ENCODE measurements at regions not wholly inside any gene's neighbourhood (a gene's known extent, or its start where the extent isn't known, plus 50 kb on each side); places are given as distances from the start of the nearest gene placed in this dataset.

DNA sequence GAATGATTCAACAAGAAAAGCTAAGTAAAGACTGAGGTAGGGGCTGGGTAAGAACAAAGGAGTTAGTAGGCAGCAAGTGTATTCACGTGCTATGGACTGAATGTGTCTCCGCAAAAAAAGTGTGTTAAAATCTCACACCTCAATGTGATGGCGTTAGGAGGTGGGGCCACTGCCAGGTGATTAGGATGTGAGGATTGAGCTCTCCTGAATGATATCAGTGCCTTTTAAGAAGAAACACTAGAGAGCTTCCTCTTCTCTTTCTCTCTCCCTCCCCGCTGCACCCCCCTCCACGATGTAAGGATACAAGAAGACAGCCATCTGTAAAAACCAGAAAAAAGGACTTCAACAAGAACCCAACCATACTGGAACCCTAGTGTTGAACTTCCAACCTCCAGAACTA, 396.1 kb upstream of the PLXNA2 start:
- DNase-seq (ENCODE audit: low read depth): no peak

DNA sequence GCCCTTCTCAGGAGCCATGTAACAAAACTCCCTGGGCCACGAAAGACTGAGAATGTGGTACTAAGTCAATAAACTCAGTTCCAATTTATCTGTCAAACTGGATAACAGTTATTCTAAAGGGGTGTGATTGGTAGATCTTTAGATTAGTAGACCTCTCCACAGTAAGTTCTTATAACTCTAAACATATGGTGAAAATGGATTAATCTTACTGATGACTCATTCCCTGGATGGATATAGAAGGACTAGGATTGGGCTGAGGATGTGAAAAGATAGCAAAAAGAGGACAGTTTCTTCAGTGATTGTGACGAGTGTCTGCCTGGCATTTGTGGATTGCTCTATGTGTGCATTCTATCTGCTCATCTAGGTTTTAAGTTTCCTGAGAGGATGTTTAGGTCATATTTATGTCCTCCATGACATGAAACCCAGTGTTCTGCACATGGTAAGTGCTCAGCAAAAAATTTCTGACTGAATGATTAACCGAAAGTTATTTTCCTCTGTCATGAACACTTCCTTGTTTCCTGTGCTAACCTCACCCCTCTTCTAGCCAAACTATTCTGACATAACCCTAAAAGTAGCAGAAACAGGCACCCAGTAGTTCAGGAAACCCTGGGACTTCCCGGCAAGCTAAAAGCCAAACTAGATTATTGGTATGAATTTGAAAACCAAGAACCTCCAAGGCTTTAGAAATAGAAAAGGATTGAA, 397.5 kb upstream of the PLXNA2 start:
- no peak for DNase-seq (ENCODE audit: low read depth)

DNA sequence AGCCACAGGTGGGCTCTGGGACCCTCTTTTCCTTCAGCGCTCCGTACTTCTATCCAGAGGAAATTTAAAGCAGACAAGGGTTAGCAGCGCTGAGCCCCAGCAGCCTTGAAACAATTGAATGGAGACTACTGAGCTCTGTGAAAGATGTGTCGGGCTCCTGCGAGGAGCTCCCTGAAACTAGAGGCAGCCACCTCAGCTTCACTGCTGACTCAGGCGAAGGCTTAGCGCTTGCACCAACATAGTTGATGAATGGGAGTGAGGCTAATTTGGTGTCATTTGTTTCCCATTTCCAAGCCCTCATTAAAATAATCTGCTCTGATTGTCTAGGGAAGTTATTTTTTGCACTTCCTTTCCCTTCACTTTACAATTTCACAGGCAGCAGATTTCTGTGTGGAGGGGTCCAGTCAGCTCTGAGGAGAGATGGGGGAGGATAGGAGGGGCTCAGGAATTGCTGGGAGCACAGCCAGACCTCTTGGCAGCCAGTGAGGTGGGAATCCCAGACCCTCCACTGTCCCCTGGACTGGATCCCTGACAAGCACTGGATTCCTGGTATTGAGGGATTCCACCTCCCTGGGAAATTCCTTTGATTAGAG, 398.9 kb upstream of the PLXNA2 start:
- no peak for DNase-seq (ENCODE audit: low read depth)

- DNase-seq (ENCODE audit: low read depth): no peak
These were observed 400.4 kb upstream of the PLXNA2 start for GRCh38 chr1:208644401-208645160.

GRCh38 chr1:208646431-208646830, 402.2 kb upstream of the PLXNA2 start:
- no peak for DNase-seq (ENCODE audit: low read depth)

- no peak for DNase-seq (ENCODE audit: low read depth)
These were observed 404.0 kb upstream of the PLXNA2 start for GRCh38 chr1:208648146-208648545.

- peak; percentile 78 for DNase-seq (ENCODE audit: low read depth)
These were observed 408.3 kb upstream of the PLXNA2 start for GRCh38 chr1:208652296-208653160.

DNA sequence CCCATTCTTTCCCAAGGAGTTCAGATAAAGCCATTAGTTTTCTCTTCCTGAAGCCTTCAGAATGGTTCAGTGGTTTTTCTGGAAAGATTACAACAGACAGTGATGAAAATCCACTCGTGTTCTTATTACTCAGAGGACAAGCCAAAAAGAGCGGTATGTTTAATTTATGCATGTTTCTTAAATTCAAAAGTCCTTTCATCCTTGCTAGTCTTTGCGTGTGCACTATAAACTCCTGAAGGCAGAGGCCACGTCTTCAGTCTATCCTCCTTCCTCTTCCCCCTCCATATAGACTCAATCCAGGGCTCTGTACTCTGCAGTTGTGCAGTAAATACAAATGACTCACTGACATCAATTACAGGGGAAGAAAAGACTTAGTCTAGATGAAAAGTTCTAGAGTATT, 409.2 kb upstream of the PLXNA2 start:
- DNase-seq (ENCODE audit: low read depth): no peak

GRCh38 chr1:208654241-208654640, 410.1 kb upstream of the PLXNA2 start:
- DNase-seq (ENCODE audit: low read depth): peak; percentile 37

GRCh38 chr1:208665936-208666335, 421.8 kb upstream of the PLXNA2 start:
- no peak for DNase-seq (ENCODE audit: low read depth)

- DNase-seq (ENCODE audit: low read depth): peak; percentile 16
These were observed 424.8 kb upstream of the PLXNA2 start for GRCh38 chr1:208668991-208669390.

DNA sequence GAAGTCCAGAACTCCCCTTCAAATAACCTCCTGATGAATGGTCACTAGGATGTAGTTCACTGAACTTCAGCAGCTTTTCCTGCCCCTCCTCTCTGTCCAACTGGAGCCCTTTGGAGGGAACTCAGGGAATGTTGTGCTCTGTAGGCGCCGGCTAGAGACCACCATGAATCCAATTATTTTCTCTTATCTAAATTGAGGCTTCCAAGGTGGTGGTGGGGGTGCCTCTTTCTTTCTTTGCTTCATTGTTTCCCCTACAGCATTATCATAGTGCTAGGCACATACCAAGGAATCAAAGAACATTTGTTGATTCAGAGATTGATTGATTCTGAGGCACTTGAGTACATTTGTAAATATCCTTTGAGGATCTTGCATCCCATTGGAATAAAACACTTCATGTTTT, 426.6 kb upstream of the PLXNA2 start:
- no peak for DNase-seq (ENCODE audit: low read depth)

DNA sequence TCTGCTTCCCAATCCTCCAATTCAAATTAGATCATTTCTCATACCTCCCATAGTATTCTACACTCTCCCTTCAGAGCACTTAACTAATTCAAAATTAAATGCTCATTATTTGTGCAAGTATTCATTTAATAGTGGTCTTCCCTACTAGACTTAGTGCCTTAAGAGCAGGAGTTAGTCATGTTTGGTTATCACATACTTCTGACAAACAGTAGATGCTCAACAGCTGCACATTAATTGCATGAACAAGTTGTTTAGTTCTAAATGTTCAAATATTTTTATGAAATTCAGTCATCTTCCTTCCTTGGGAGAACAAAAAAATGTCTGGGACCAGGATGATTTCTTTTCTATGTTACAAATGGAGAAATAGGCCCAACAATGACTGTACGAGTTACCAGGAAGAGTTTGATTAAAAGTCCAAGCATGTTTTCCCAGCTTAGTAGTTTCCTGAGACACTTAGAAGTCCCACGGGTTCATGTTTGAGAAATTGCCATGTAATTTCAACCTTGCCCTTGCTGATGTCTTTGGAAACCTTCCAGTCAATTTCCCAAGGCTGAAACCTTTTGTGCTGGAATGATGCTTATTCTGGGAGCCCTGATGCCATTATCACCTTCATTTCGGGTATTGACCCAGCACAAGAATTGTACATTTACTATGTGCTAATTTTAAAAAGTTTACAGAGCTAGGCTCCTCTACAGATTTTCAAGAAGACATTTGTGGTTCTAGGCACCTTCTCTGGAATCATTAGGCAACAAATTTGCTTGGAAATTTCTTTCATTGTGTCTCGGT, 437.9 kb upstream of the PLXNA2 start:
- DNase-seq (ENCODE audit: low read depth): peak; percentile 27

- no peak for DNase-seq (ENCODE audit: low read depth)
These were observed 438.5 kb upstream of the PLXNA2 start for GRCh38 chr1:208682664-208683013.

- no peak for DNase-seq (ENCODE audit: low read depth)
These were observed 439.0 kb upstream of the PLXNA2 start for GRCh38 chr1:208683141-208683540.

GRCh38 chr1:208684192-208684591, 440.0 kb upstream of the PLXNA2 start:
- DNase-seq (ENCODE audit: low read depth): no peak

GRCh38 chr1:208686592-208686991, 442.4 kb upstream of the PLXNA2 start:
- DNase-seq (ENCODE audit: low read depth): no peak

DNA sequence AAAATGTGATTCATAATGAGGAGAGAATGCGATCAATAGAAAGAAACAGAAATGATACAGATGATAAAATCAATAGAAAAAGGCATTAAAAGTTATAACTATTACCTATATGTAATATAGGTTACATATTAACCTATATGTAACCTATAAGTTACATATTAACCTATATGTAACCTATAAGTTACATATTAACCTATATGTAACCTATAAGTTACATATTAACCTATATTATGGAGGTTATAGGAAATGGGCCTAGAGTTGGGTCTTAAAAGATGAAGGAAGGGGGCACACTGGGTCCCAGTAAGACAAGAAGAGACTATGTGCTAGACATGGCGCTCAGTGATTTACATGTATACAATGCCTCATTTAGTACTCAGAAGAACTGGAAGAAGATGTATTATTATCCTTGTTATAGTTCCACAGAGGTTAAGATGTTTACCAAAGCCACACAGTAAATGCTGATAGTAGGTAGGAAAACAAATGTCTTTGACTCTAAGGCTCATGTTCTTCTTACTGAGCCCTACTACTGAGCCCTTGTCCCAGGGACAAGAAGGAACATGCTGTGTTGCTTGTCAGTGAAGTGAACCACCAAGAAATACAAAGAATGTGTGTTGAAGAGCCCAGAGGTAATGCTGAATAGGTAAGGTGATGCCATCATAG, 444.6 kb upstream of the PLXNA2 start:
- DNase-seq (ENCODE audit: low read depth): no peak

- no peak for DNase-seq (ENCODE audit: low read depth)
These were observed 446.8 kb upstream of the PLXNA2 start for GRCh38 chr1:208691012-208691411.

DNA sequence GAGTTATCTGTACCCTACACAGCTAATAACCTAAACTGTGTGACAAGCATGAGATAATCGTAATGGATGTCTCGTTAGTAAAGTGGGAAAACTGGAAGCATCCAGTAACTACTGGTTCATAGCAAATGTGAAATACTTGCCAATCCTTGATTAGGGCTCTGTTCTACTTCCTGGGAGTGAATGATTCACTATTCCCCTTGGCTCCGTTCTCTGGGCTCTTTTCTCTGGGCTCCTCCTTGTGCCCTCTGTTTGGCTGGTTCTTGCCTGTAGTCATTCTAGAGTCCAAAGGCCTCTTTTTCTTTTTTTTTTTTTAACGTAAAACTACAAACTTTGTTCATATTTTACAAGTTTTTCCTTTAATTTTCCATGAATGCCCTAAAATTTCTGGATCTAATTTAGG, 465.8 kb upstream of the PLXNA2 start:
- DNase-seq (ENCODE audit: low read depth): no peak

- no peak for DNase-seq (ENCODE audit: low read depth)
These were observed 470.1 kb upstream of the PLXNA2 start for GRCh38 chr1:208714323-208714722.

Data from EH (cell line).